HepG2 (cell line): ENCODE measurements at regions not wholly inside any gene's neighbourhood (a gene's known extent, or its start where the extent isn't known, plus 50 kb on each side); places are given as distances from the start of the nearest gene placed in this dataset.

Experiments used
- ATAC-seq: fragments of 200-7000 bp; cut with Tn5 transposase; 3 replicates; pipeline ENCODE4 v1.9.1; 2020; ENCODE audit warnings: mild to moderate bottlenecking, moderate library complexity
- BruUV-seq: library from RNA; stranded (reverse); fragments of 400-500 nt; replicated peaks from 2 replicates; lab custom pipeline; 2021; lab: Mats Ljungman, UMichigan
- CTCF ChIA-PET: fragments of 300-600 bp; formaldehyde crosslinking; extraction: SDS; loops from one replicate; lab custom pipeline; 2021; ENCODE audit warnings: low total read pairs, inconsistent platforms, low intra/inter-chr PET ratio; lab: Yijun Ruan, JAX
- POLR2A ChIA-PET: fragments of 350-600 bp; sonication (Branson Sonifier 250); formaldehyde crosslinking; loops from one replicate; lab custom pipeline; 2020; ENCODE audit warnings: antibody characterized with exemption, inconsistent platforms; lab: Yijun Ruan, JAX
- DNase-seq: peaks from one replicate; pipeline ENCODE4 v3.0.0-alpha.2; 2015; ENCODE audit warnings: low spot score
- FAIRE-seq: peaks from 3 replicates; lab custom pipeline; 2011; peaks lifted over from hg19 to GRCh38; lab: Jason Lieb, UNC
- H2AFZ ChIP-seq: one replicate; pipeline ENCODE4 v1.6.1; 2011; ENCODE audit warnings: low read length, inconsistent platforms
- H3K27ac ChIP-seq: fragments of 300-600 bp; 3 replicates; pipeline ENCODE4 v1.8.0; 2011; ENCODE audit warnings: mixed run types, mild to moderate bottlenecking, mixed read lengths, low read length, inconsistent platforms; ENCODE audit not compliant: insufficient read depth; ENCODE audit errors: extremely low read length
- H3K27me3 ChIP-seq, 2 experiments: fragments of 200-600 bp in 1 of 2; 2 replicates in 1 of 2; 3 replicates in 1 of 2; pipeline versions ENCODE4 v1.6.0 to v1.8.0; 2011; ENCODE audit warnings: low read length in 2 of 2, mild to moderate bottlenecking in 2 of 2, moderate library complexity in 2 of 2, inconsistent platforms in 1 of 2; ENCODE audit not compliant: insufficient read depth in 2 of 2, control insufficient read depth in 1 of 2
- H3K36me3 ChIP-seq, 2 experiments: fragments of 200-600 bp in 1 of 2; replicated peaks in 1 of 2; 2 replicates in 1 of 2; 3 replicates in 1 of 2; pipeline versions ENCODE4 v1.5.1 to v1.8.0; 2011; ENCODE audit warnings: low read length in 2 of 2, inconsistent platforms in 1 of 2; ENCODE audit not compliant: insufficient read depth in 2 of 2, control insufficient read depth in 1 of 2
- H3K4me1 ChIP-seq: 2 replicates; pipeline ENCODE4 v1.5.1; 2012; ENCODE audit warnings: low read length, inconsistent platforms; ENCODE audit not compliant: insufficient read depth
- H3K4me2 ChIP-seq: 2 replicates; pipeline ENCODE4 v1.6.0; 2011; ENCODE audit warnings: low read depth, low read length, inconsistent platforms
- H3K4me3 ChIP-seq, 3 experiments: fragments of 200-600 bp in 1 of 3; sonication (generic), shearing (Covaris generic) in 1 of 3; replicated peaks in 1 of 3; 2 replicates each; pipeline ENCODE4 v1.5.1; 2011 to 2016; ENCODE audit warnings: low read length in 3 of 3, inconsistent platforms in 2 of 3, low read depth in 2 of 3, mild to moderate bottlenecking in 2 of 3, control low read depth in 1 of 3, mixed read lengths in 1 of 3; ENCODE audit not compliant: insufficient read depth in 1 of 3
- H3K79me2 ChIP-seq: one replicate; pipeline ENCODE4 v1.6.1; 2011; ENCODE audit warnings: low read length, inconsistent platforms; ENCODE audit not compliant: insufficient read depth
- H3K9ac ChIP-seq: 2 replicates; pipeline ENCODE4 v1.6.0; 2011; ENCODE audit warnings: mild to moderate bottlenecking, low read depth, low read length, inconsistent platforms; ENCODE audit not compliant: insufficient read depth
- H3K9me3 ChIP-seq: 2 replicates; pipeline ENCODE4 v1.5.1; 2012; ENCODE audit warnings: mild to moderate bottlenecking, low read length
- H4K20me1 ChIP-seq: 2 replicates; pipeline ENCODE4 v1.6.0; 2011; ENCODE audit warnings: inconsistent platforms, mild to moderate bottlenecking, low read length, moderate library complexity; ENCODE audit not compliant: insufficient read depth
- ERF ChIP-seq: IDR thresholded peaks from 2 replicates; pipeline ENCODE4 v1.6.1; 2018; ENCODE audit warnings: missing biosample characterization, missing genetic modification reagents
- GTF2F1 ChIP-seq: fragments of 150-350 bp; IDR thresholded peaks from 2 replicates; pipeline ENCODE4 v1.6.1; 2014; ENCODE audit warnings: low read length
- JUN ChIP-seq: sonication (generic); formaldehyde crosslinking; IDR thresholded peaks from 2 replicates; pipeline ENCODE4 v1.4.0; 2020; ENCODE audit warnings: mild to moderate bottlenecking, missing genetic modification reagents
- KLF12 ChIP-seq: sonication (generic); formaldehyde crosslinking; IDR thresholded peaks from 2 replicates; pipeline ENCODE4 v1.4.0; 2020; ENCODE audit warnings: missing genetic modification reagents, borderline replicate concordance
- MXD1 ChIP-seq: sonication (generic); formaldehyde crosslinking; IDR thresholded peaks from 2 replicates; pipeline ENCODE4 v1.4.0; 2020; ENCODE audit warnings: mild to moderate bottlenecking, missing genetic modification reagents
- NFATC3 ChIP-seq: sonication (generic); formaldehyde crosslinking; IDR thresholded peaks from 2 replicates; pipeline ENCODE4 v1.5.1; 2020; ENCODE audit warnings: mild to moderate bottlenecking, missing genetic modification reagents
- PBX2 ChIP-seq: IDR thresholded peaks from 2 replicates; pipeline ENCODE4 v1.6.1; 2016; ENCODE audit warnings: control low read depth
- RFXAP ChIP-seq: sonication (generic); formaldehyde crosslinking; IDR thresholded peaks from 2 replicates; pipeline ENCODE4 v1.4.0; 2020; ENCODE audit warnings: missing genetic modification reagents, borderline replicate concordance
- RORA ChIP-seq: sonication (generic); formaldehyde crosslinking; IDR thresholded peaks from 2 replicates; pipeline ENCODE4 v1.5.0; 2020; ENCODE audit warnings: mild to moderate bottlenecking, missing genetic modification reagents, moderate library complexity
- TEF ChIP-seq: sonication (generic); formaldehyde crosslinking; IDR thresholded peaks from 2 replicates; pipeline ENCODE4 v1.5.0; 2020; ENCODE audit warnings: missing genetic modification reagents
- YEATS4 ChIP-seq: sonication (generic); formaldehyde crosslinking; IDR thresholded peaks from 2 replicates; pipeline ENCODE4 v1.4.0; 2020; ENCODE audit warnings: missing genetic modification reagents, borderline replicate concordance
- ZBTB26 ChIP-seq: IDR thresholded peaks from 2 replicates; pipeline ENCODE4 v1.6.1; 2016; ENCODE audit warnings: missing compliant biosample characterization, missing genetic modification reagents, borderline replicate concordance
- ZFAT ChIP-seq: sonication (generic); formaldehyde crosslinking; conservative IDR thresholded peaks from 2 replicates; pipeline ENCODE4 v1.8.1; 2023; ENCODE audit warnings: missing genetic modification reagents, inconsistent platforms
- ZKSCAN8 ChIP-seq: IDR thresholded peaks from 2 replicates; pipeline ENCODE4 v1.6.1; 2016; ENCODE audit warnings: borderline replicate concordance, missing genetic modification reagents, missing compliant biosample characterization
- ZMAT3 ChIP-seq: sonication (generic); formaldehyde crosslinking; conservative IDR thresholded peaks from 2 replicates; pipeline ENCODE4 v1.7.0; 2021; ENCODE audit warnings: missing genetic modification reagents
- ZNF136 ChIP-seq: sonication (generic); formaldehyde crosslinking; IDR thresholded peaks from 2 replicates; pipeline ENCODE4 v1.8.1; 2022; ENCODE audit warnings: low read depth, mild to moderate bottlenecking, moderate library complexity, missing genetic modification reagents
- ZNF567 ChIP-seq: sonication (generic); formaldehyde crosslinking; IDR thresholded peaks from 2 replicates; pipeline ENCODE4 v1.8.1; 2023; ENCODE audit warnings: mild to moderate bottlenecking, missing genetic modification reagents, borderline replicate concordance
- WGBS: methylation state at CpG from one replicate; pipeline ENCODE4 v1.1.6; 2017; ENCODE audit warnings: low lambda C conversion rate; 5-methylcytosine and 5-hydroxymethylcytosine counted together
- in situ Hi-C: cut with HindIII; loops from 2 replicates; pipeline ENCODE4 v1.10.0; 2017; ENCODE audit warnings: low pct_unique_long_range_greater_than_20kb; ENCODE audit not compliant: extremely low pct_ligation_motif_present
- intact Hi-C: fragments of 100-400 bp; cut with micrococcal nuclease; formaldehyde crosslinking; loops from one replicate; pipeline ENCODE4 v1.10.0; 2022; ENCODE audit not compliant: unreplicated experiment
- TF ChIP-seq, protein P1 (sequence below): IDR thresholded peaks from 2 replicates; pipeline ENCODE4 v1.6.1; 2016
- TF ChIP-seq, protein P2 (sequence below): IDR thresholded peaks from 2 replicates; pipeline ENCODE4 v1.6.1; 2016
- TF ChIP-seq, protein P3 (sequence below): sonication (generic); formaldehyde crosslinking; IDR thresholded peaks from 2 replicates; pipeline ENCODE4 v1.5.0; 2020; ENCODE audit warnings: missing genetic modification reagents

DNA sequence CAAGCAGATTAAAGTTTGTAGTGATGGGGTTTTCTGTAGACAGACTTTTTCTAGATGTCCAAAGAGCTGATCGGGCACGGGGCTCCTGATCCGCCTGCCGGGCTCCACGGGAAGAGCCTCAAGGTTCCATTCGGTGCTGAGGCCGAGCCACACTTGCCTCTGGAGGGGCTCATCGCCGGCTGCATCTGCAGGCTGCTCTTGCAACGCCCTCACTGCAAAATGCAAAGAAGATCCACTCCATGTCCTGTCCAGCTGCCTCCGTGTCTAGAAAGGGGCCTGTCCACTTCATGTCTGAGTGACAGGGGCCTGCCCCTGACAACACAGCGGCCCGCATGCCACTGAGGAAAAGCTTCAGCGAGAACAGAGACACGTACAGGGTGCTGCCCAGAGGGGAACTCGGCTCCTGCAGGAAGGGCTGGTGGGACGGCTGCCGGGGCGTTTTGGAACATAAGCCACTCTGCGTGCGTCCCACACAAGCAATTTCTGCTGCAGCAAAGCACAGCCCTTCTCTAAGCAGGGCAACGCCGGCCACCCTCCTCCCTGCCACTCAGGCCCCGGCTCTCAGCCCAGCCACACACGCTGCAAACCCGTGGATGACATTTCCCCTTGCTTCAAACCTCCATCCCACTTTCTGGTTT lies 53.6 kb upstream of the CTDP1 start:
- H3K9me3 ChIP-seq: no peaks in the 10 kb centered on the region
- DNase-seq (no peak), ATAC-seq (peak; percentile 19; the same call in 2 of the 3 replicates), FAIRE-seq (no peak)
- in situ Hi-C loops (no loop called here), intact Hi-C loops (no loop called here)
- H2AFZ ChIP-seq: no peak overlapping the region
- H3K4me3 ChIP-seq: no peak overlapping the region
- WGBS: 3% methylated on average over 9 of the region's 26 CpGs
- H3K79me2 ChIP-seq: no peaks in the 10 kb centered on the region
- BruUV-seq: no TSS peak
- no peak overlapping the region for H3K9ac ChIP-seq
- no peaks in the 10 kb centered on the region for H4K20me1 ChIP-seq
- no peaks in the 10 kb centered on the region for H3K36me3 ChIP-seq
- CTCF ChIA-PET: no interaction called here
- no peak overlapping the region for H3K4me2 ChIP-seq
- TF ChIP-seq ZMAT3 (CRISPR knock-in tag) (no peak), RORA (CRISPR knock-in tag) (no peak), ZNF136 (CRISPR knock-in tag) (no peak), ZNF567 (CRISPR knock-in tag) (no peak), KLF12 (CRISPR knock-in tag) (no peak), JUN (CRISPR knock-in tag) (no peak), ZFAT (CRISPR knock-in tag) (no peak), GTF2F1 (no peak), PBX2 (CRISPR knock-in tag) (no peak), MXD1 (no peak), TEF (CRISPR knock-in tag) (no peak), RFXAP (CRISPR knock-in tag) (no peak), YEATS4 (no peak), NFATC3 (no peak), ZBTB26 (CRISPR knock-in tag) (no peak), ZKSCAN8 (CRISPR knock-in tag) (no peak), ERF (CRISPR knock-in tag) (no peak)
- TF ChIP-seq, protein P1, sequence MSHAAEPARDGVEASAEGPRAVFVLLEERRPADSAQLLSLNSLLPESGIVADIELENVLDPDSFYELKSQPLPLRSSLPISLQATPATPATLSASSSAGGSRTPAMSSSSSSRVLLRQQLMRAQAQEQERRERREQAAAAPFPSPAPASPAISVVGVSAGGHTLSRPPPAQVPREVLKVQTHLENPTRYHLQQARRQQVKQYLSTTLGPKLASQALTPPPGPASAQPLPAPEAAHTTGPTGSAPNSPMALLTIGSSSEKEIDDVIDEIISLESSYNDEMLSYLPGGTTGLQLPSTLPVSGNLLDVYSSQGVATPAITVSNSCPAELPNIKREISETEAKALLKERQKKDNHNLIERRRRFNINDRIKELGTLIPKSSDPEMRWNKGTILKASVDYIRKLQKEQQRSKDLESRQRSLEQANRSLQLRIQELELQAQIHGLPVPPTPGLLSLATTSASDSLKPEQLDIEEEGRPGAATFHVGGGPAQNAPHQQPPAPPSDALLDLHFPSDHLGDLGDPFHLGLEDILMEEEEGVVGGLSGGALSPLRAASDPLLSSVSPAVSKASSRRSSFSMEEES (CRISPR knock-in tag): no peak
- TF ChIP-seq, protein P2, sequence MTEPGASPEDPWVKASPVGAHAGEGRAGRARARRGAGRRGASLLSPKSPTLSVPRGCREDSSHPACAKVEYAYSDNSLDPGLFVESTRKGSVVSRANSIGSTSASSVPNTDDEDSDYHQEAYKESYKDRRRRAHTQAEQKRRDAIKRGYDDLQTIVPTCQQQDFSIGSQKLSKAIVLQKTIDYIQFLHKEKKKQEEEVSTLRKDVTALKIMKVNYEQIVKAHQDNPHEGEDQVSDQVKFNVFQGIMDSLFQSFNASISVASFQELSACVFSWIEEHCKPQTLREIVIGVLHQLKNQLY (CRISPR knock-in tag): no peak
- TF ChIP-seq, protein P3, sequence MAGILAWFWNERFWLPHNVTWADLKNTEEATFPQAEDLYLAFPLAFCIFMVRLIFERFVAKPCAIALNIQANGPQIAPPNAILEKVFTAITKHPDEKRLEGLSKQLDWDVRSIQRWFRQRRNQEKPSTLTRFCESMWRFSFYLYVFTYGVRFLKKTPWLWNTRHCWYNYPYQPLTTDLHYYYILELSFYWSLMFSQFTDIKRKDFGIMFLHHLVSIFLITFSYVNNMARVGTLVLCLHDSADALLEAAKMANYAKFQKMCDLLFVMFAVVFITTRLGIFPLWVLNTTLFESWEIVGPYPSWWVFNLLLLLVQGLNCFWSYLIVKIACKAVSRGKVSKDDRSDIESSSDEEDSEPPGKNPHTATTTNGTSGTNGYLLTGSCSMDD (CRISPR knock-in tag): no peak
- no peak overlapping the region for H3K27ac ChIP-seq
- peaks cover 8 to 80% of the 10 kb centered on the region in 2 experiments for H3K27me3 ChIP-seq
- H3K4me1 ChIP-seq: no peaks in the 10 kb centered on the region
- POLR2A ChIA-PET: no interaction called here
